B cell (primary cell): ENCODE measurements at regions not wholly inside any gene's neighbourhood (a gene's known extent, or its start where the extent isn't known, plus 50 kb on each side); places are given as distances from the start of the nearest gene placed in this dataset.

Source experiments
- ATAC-seq: fragments of 200-7000 bp; cut with Tn5 transposase; one replicate; pipeline ENCODE4 v1.10.0; 2021; ENCODE audit warnings: low read depth, mild to moderate bottlenecking, moderate number of reproducible peaks, moderate library complexity
- CTCF ChIA-PET: fragments of 350-600 bp; sonication (Branson Sonifier 250); formaldehyde crosslinking; loops from one replicate; lab custom pipeline; 2021; ENCODE audit warnings: antibody characterized with exemption, inconsistent platforms; lab: Charles Lee
- POLR2A ChIA-PET: fragments of 350-600 bp; sonication (Branson Sonifier 250); formaldehyde crosslinking; loops from one replicate; lab custom pipeline; 2021; ENCODE audit warnings: antibody characterized with exemption; lab: Charles Lee
- DNase-seq: peaks from one replicate; pipeline ENCODE4 v3.0.0; 2013
- H2AFZ ChIP-seq: 2 replicates; pipeline ENCODE4 v1.6.1; 2012; ENCODE audit warnings: mild to moderate bottlenecking, low read depth, low read length; ENCODE audit not compliant: insufficient read depth, poor library complexity, severe bottlenecking
- H3K27ac ChIP-seq, 2 donors: 1 replicate in 1 of 2; 2 replicates in 1 of 2; pipeline ENCODE4 v1.5.1; 2012 to 2013; ENCODE audit warnings: low read length in 2 of 2, mild to moderate bottlenecking in 2 of 2, moderate library complexity in 1 of 2
- H3K27me3 ChIP-seq, 4 experiments: fragments of 200-600 bp in 1 of 4; sonication (generic) in 1 of 4; replicated peaks in 1 of 4; 1 replicate in 2 of 4; 2 replicates in 2 of 4; pipeline versions ENCODE4 v1.6.1 to v1.7.0; 2013 to 2016; ENCODE audit warnings: low read length in 3 of 4, mild to moderate bottlenecking in 2 of 4, mixed read lengths in 1 of 4, moderate library complexity in 1 of 4; ENCODE audit not compliant: insufficient read depth in 4 of 4, control insufficient read depth in 3 of 4; ENCODE audit errors: control extremely low read depth in 1 of 4
- H3K36me3 ChIP-seq, 2 experiments: replicated peaks in 1 of 2; 1 replicate in 1 of 2; 2 replicates in 1 of 2; pipeline versions ENCODE4 v1.6.1 to v1.7.1; 2013; ENCODE audit warnings: low read length in 1 of 2; ENCODE audit not compliant: insufficient read depth in 2 of 2, control insufficient read depth in 1 of 2; ENCODE audit errors: control extremely low read depth in 1 of 2, extremely low read depth in 1 of 2
- H3K4me1 ChIP-seq, 2 donors: fragments of 200-600 bp in 1 of 2; sonication (generic) in 1 of 2; 1 replicate in 1 of 2; 2 replicates in 1 of 2; pipeline versions ENCODE4 v1.5.1 to v1.6.1; 2013 to 2017; ENCODE audit warnings: low read length in 2 of 2; ENCODE audit not compliant: control insufficient read depth in 2 of 2, insufficient read depth in 2 of 2
- H3K4me2 ChIP-seq: replicated peaks from 2 replicates; pipeline ENCODE3; 2012; ENCODE audit warnings: mild to moderate bottlenecking, low read depth, low read length; ENCODE audit not compliant: poor library complexity, severe bottlenecking
- H3K4me3 ChIP-seq, 5 experiments: fragments of 200-600 bp in 1 of 5; sonication (generic) in 1 of 5; 1 replicate in 3 of 5; 2 replicates in 2 of 5; pipeline versions ENCODE4 v1.5.1 to v1.7.0; 2011 to 2016; ENCODE audit warnings: low read length in 4 of 5, mild to moderate bottlenecking in 4 of 5, low read depth in 2 of 5, control low read depth in 1 of 5, moderate library complexity in 1 of 5; ENCODE audit not compliant: insufficient read depth in 1 of 5; ENCODE audit errors: control extremely low read depth in 1 of 5, extremely low read depth in 1 of 5
- H3K79me2 ChIP-seq: fragments of 200-600 bp; sonication (generic); one replicate; pipeline ENCODE4 v1.6.0; 2016; ENCODE audit warnings: low read length; ENCODE audit not compliant: control insufficient read depth, insufficient read depth
- H3K9ac ChIP-seq: fragments of 200-600 bp; sonication (generic); 2 replicates; pipeline ENCODE4 v1.6.1; 2017; ENCODE audit warnings: mild to moderate bottlenecking, low read length, moderate library complexity
- H3K9me3 ChIP-seq, 3 donors: one replicate each; pipeline versions ENCODE4 v1.6.1 to v1.7.1; 2013; ENCODE audit warnings: low read length in 2 of 3; ENCODE audit not compliant: control insufficient read depth in 2 of 3, insufficient read depth in 1 of 3; ENCODE audit errors: control extremely low read depth in 1 of 3
- H4K20me1 ChIP-seq: 2 replicates; pipeline ENCODE4 v1.6.0; 2012; ENCODE audit warnings: mild to moderate bottlenecking, low read length; ENCODE audit not compliant: insufficient read depth, control insufficient read depth, poor library complexity, severe bottlenecking
- H3K27ac Mint-ChIP-seq: one replicate; pipeline ENCODE4 v1.8.0; 2021; ENCODE audit warnings: mixed read lengths
- H3K27me3 Mint-ChIP-seq: one replicate; pipeline ENCODE4 v1.8.0; 2021; ENCODE audit warnings: mixed read lengths
- H3K4me1 Mint-ChIP-seq: one replicate; pipeline ENCODE4 v1.8.0; 2021; ENCODE audit warnings: mixed read lengths
- H3K4me3 Mint-ChIP-seq: one replicate; pipeline ENCODE4 v1.8.0; 2021; ENCODE audit warnings: mixed read lengths
- H3K9me3 Mint-ChIP-seq: one replicate; pipeline ENCODE4 v1.8.0; 2022; ENCODE audit warnings: mixed read lengths; ENCODE audit not compliant: insufficient read depth
- CTCF ChIP-seq: fragments of 200-600 bp; IDR thresholded peaks from one replicate; pipeline ENCODE4 v1.8.0; 2022; ENCODE audit warnings: antibody characterized with exemption, mild to moderate bottlenecking
- EZH2 ChIP-seq: IDR thresholded peaks from 2 replicates; pipeline ENCODE4 v1.6.1; 2012; ENCODE audit warnings: borderline replicate concordance, low read depth, mild to moderate bottlenecking, moderate library complexity, low read length; ENCODE audit not compliant: insufficient read depth, poor library complexity, severe bottlenecking
- WGBS: methylation state at CpG from one replicate; pipeline ENCODE4 v1.1.5; 2013; ENCODE audit warnings: missing lambda C conversion rate; ENCODE audit not compliant: insufficient coverage; 5-methylcytosine and 5-hydroxymethylcytosine counted together
- intact Hi-C: fragments of 100-400 bp; cut with micrococcal nuclease; formaldehyde crosslinking; loops from one replicate; pipeline ENCODE4 v1.10.0; 2022

GRCh38 chr19:27772059-27772458 lies 1440.9 kb downstream of the UQCRFS1 start:
- no peak for DNase-seq
- Mint-ChIP-seq H3K4me3 (no peak overlapping the region), H3K9me3 (peaks cover 40% of the 10 kb centered on the region), H3K4me1 (no peaks in the 10 kb centered on the region), H3K27me3 (no peaks in the 10 kb centered on the region), H3K27ac (no peak overlapping the region)
- Histone ChIP-seq H3K9ac (no peak overlapping the region), H3K27me3 (no peaks in the 10 kb centered on the region), H2AFZ (no peak overlapping the region), H3K4me3 (no peak overlapping the region), H3K4me2 (no peak overlapping the region), H3K27ac (no peak overlapping the region), H4K20me1 (no peaks in the 10 kb centered on the region), H3K79me2 (no peaks in the 10 kb centered on the region), H3K4me1 (no peaks in the 10 kb centered on the region), H3K36me3 (peaks cover 0 to 2% of the 10 kb centered on the region in 2 experiments), H3K9me3 (peaks cover 0 to 57% (median 47%) of the 10 kb centered on the region in 3 donors)
- CTCF ChIA-PET: no interaction called here
- TF ChIP-seq EZH2: no peak
- no peak for TF ChIP-seq CTCF
- WGBS: 96% methylated on average over 5 of the region's 6 CpGs
- intact Hi-C loops: no loop called here
- no peak for ATAC-seq
- POLR2A ChIA-PET: no interaction called here

- Histone ChIP-seq H3K36me3 (peaks cover 0 to 2% of the 10 kb centered on the region in 2 experiments), H4K20me1 (no peaks in the 10 kb centered on the region), H3K27ac (no peak overlapping the region), H3K79me2 (no peaks in the 10 kb centered on the region), H3K27me3 (no peaks in the 10 kb centered on the region), H3K4me1 (no peaks in the 10 kb centered on the region), H3K9ac (no peak overlapping the region), H3K9me3 (peaks cover 0 to 69% (median 61%) of the 10 kb centered on the region in 3 donors), H3K4me3 (no peak overlapping the region), H3K4me2 (no peak overlapping the region), H2AFZ (no peak overlapping the region)
- ChIA-PET CTCF (no interaction called here), POLR2A (no interaction called here)
- Mint-ChIP-seq H3K27me3 (no peaks in the 10 kb centered on the region), H3K27ac (no peak overlapping the region), H3K4me3 (no peak overlapping the region), H3K9me3 (peaks cover 40% of the 10 kb centered on the region), H3K4me1 (no peaks in the 10 kb centered on the region)
- no peak for ATAC-seq
- TF ChIP-seq EZH2 (no peak), CTCF (no peak)
- intact Hi-C loops: no loop called here
- WGBS: 94% methylated on average over 5 of the region's 5 CpGs
- no peak for DNase-seq
Measured at GRCh38 chr19:27770095-27770494, 1442.9 kb downstream of the UQCRFS1 start.
